ENCODE measurements at regions not wholly inside any gene's neighbourhood (a gene's known extent, or its start where the extent isn't known, plus 50 kb on each side); places are given as distances from the start of the nearest gene placed in this dataset.

- TF ChIP-seq CTCF (IDR thresholded peaks at IDR 0.05), result no peak
- no peak for TF ChIP-seq POLR2A (IDR thresholded peaks at IDR 0.05)
Measured at GRCh38 chrX:94493405-94493804, 819.4 kb downstream of the FAM133A start.
